ENCODE measurements at regions not wholly inside any gene's neighbourhood (a gene's known extent, or its start where the extent isn't known, plus 50 kb on each side); places are given as distances from the start of the nearest gene placed in this dataset.

DNA sequence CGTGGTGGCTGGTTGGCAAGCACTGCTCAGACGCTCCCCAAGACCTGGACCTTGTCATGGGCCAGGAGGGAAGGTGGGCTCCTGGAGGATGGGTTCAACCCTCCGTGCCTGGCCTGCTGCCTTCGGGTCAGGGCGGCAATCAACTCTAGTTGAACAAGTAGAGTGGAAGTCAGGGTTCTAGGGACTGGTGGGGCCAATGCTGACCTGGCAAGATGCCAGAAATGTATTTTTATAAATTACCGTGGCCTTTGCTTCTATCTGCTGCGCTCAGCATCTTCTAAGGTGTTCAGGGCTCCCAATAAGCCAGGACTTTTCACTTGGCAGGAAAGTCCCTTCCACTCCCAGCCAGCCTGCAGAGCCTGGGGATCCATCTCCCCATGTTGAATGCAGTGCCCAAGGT lies 207.1 kb upstream of the N4BP1 start:
- Histone ChIP-seq H3K4me3 (no peak overlapping the region), H3K4me1 (ENCODE audit: low read depth) (no peaks in the 10 kb centered on the region), H3K36me3 (no peaks in the 10 kb centered on the region), H3K27me3 (peaks cover 37% of the 10 kb centered on the region), H3K27ac (no peak overlapping the region), H3K9me3 (ENCODE audit: low read depth) (no peaks in the 10 kb centered on the region)
- no peak for DNase-seq (ENCODE audit: low read depth in 1 of 2, low spot score in 1 of 2)
- TF ChIP-seq, protein P1, sequence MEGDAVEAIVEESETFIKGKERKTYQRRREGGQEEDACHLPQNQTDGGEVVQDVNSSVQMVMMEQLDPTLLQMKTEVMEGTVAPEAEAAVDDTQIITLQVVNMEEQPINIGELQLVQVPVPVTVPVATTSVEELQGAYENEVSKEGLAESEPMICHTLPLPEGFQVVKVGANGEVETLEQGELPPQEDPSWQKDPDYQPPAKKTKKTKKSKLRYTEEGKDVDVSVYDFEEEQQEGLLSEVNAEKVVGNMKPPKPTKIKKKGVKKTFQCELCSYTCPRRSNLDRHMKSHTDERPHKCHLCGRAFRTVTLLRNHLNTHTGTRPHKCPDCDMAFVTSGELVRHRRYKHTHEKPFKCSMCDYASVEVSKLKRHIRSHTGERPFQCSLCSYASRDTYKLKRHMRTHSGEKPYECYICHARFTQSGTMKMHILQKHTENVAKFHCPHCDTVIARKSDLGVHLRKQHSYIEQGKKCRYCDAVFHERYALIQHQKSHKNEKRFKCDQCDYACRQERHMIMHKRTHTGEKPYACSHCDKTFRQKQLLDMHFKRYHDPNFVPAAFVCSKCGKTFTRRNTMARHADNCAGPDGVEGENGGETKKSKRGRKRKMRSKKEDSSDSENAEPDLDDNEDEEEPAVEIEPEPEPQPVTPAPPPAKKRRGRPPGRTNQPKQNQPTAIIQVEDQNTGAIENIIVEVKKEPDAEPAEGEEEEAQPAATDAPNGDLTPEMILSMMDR (IDR thresholded peaks at IDR 0.05; ENCODE audit: low read depth, low read length) = no peak

DNA sequence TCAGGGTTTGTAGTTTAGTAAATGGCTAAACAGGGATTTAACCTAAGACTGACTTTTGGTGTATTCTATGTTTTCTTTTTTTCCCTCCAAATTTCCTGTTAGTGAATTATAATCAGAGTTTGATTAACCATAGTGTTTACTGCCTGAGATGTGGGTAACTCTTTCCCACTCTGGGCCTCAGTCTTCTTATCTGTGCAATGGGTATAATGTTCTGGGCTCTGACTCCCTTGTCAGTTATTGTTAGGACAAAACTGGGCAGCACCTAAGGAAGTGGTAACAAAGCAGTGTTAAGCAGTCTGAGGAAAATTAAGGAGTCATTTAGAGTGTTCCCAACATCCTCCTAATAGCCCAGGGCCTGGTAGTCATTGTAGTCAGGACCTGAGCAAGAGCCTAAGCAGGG lies 206.4 kb upstream of the N4BP1 start:
- H3K4me1 ChIP-seq (ENCODE audit: low read depth) = no peaks in the 10 kb centered on the region
- no peaks in the 10 kb centered on the region for H3K36me3 ChIP-seq
- peaks cover 43% of the 10 kb centered on the region for H3K27me3 ChIP-seq
- H3K9me3 ChIP-seq (ENCODE audit: low read depth) = no peaks in the 10 kb centered on the region
- DNase-seq (ENCODE audit: low read depth in 1 of 2, low spot score in 1 of 2) = no peak
- H3K27ac ChIP-seq = no peak overlapping the region
- no peak overlapping the region for H3K4me3 ChIP-seq
- TF ChIP-seq, protein P1 (IDR thresholded peaks at IDR 0.05; ENCODE audit: low read depth, low read length) = no peak

DNA sequence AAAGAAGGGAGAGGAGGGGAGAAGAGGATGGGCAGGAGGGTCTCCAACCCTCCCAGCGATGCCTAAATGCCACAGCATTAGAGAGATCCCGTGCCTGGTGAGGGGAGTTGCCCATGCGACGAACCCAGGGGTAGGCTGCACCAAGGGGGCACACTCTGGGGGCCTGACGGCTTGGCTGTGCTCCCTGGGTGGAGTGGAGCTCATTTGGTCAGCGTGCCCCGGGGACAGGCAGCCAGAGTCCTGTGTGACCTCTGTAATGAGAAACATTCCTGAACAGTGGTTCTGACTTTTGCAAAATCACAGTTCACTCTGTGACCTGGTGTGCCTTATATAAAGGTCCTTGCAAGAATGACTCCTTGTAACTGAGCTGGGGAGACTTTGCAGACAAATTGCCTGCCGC lies 205.0 kb upstream of the N4BP1 start:
- H3K4me1 ChIP-seq (ENCODE audit: low read depth) = no peaks in the 10 kb centered on the region
- peaks cover 57% of the 10 kb centered on the region for H3K27me3 ChIP-seq
- no peak overlapping the region for H3K27ac ChIP-seq
- H3K36me3 ChIP-seq = no peaks in the 10 kb centered on the region
- H3K4me3 ChIP-seq = no peak overlapping the region
- TF ChIP-seq, protein P1 (IDR thresholded peaks at IDR 0.05; ENCODE audit: low read depth, low read length) = no peak
- H3K9me3 ChIP-seq (ENCODE audit: low read depth) = no peaks in the 10 kb centered on the region
- DNase-seq (ENCODE audit: low read depth in 1 of 2, low spot score in 1 of 2) = no peak

DNA sequence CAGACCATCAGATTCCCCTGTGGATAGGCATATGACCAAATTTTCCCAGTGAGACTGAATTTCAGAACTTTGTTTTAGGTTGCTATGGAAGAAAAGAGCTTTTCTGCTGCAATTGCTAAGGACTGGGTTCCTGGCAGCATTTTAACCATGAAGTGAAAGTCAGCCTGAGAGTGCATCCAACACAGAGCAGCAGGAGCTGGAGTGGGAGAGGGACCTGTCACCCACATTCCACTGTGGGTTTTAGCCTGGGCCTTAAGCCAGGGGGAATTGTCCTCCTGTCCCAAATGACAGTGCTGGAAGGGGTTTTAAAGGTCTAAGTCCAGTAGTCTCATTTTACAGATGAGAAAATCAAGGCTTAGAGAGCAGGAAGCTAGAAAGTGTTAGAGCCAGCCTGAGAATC lies 203.5 kb upstream of the N4BP1 start:
- no peaks in the 10 kb centered on the region for H3K4me1 ChIP-seq (ENCODE audit: low read depth)
- no peak overlapping the region for H3K4me3 ChIP-seq
- H3K36me3 ChIP-seq = no peaks in the 10 kb centered on the region
- no peak for DNase-seq (ENCODE audit: low read depth in 1 of 2, low spot score in 1 of 2)
- TF ChIP-seq, protein P1 (IDR thresholded peaks at IDR 0.05; ENCODE audit: low read depth, low read length) = no peak
- no peaks in the 10 kb centered on the region for H3K9me3 ChIP-seq (ENCODE audit: low read depth)
- H3K27ac ChIP-seq = no peak overlapping the region
- H3K27me3 ChIP-seq = peaks cover 72% of the 10 kb centered on the region

DNA sequence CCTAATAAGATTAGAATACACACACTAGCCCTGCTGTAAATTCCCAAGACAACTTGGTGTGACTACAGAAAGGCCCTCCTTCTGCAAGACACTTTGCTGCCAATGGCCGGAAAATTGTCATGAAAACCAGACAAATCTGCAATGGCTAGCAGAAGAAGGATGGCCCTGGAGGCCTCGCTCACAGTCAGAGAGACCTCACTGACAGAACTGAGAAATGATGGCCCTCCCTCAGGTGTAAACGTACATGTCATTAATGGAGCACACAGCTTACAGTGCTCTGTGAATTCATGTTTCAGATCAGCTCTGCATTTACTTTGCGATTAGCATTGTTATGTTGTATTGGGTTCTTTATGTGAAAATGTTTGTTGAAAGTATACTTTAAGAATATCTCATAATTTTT lies 202.9 kb upstream of the N4BP1 start:
- DNase-seq (ENCODE audit: low read depth in 1 of 2, low spot score in 1 of 2) = no peak
- H3K27me3 ChIP-seq = peaks cover 79% of the 10 kb centered on the region
- no peak overlapping the region for H3K4me3 ChIP-seq

More for the DNA sequence above, 202.9 kb upstream of the N4BP1 start:
- Histone ChIP-seq H3K4me1 (ENCODE audit: low read depth) (no peaks in the 10 kb centered on the region), H3K27ac (no peak overlapping the region), H3K36me3 (no peaks in the 10 kb centered on the region), H3K9me3 (ENCODE audit: low read depth) (no peaks in the 10 kb centered on the region)
- TF ChIP-seq, protein P1 (IDR thresholded peaks at IDR 0.05; ENCODE audit: low read depth, low read length) = no peak
